ENCODE measurements at regions not wholly inside any gene's neighbourhood (a gene's known extent, or its start where the extent isn't known, plus 50 kb on each side); places are given as distances from the start of the nearest gene placed in this dataset.
A peak's percentile ranks its signal among the peaks of the same experiment; 100 is the strongest.
"Not testable (repeated sequence)": the region's sequence is repeated elsewhere in the genome, so short reads cannot be mapped to it uniquely, and the experiment has no call there.

DNA sequence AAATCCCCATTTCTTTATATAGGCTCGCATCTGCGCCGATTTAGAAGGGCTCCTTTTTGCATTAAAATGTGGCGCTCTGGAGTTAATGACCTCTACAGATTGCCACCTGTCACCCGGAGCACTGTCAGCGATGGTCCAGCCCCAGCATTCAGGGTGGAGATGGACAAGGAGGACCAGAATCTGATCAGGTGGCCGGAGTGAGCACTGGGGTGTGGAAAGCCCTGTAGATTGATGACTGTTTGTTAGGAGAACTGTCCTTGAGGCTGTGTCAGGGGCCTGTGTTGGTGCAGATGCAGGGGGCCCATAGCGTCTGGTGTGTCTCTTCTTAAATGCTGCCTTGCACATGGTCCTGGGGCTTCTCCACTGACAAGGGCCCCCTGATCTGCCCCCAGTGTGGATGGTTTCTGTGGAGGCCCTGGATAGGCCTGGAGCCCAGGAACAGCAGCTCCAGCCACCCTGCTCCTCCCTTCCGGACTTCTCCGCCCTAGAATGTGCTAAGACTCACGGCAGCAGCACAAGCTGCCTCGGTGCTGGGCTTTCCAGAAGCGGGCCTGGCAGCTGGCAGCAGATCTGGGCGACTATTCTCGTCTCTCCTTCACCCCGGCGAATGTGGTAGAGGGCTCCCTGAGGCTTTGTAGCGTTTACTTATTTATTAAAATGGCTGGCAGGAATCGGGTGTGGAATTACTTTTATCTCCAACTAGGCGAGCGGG is 1333.3 kb downstream of the BRD1 start:
- no peak for DNase-seq (ENCODE audit: low spot score)

DNA sequence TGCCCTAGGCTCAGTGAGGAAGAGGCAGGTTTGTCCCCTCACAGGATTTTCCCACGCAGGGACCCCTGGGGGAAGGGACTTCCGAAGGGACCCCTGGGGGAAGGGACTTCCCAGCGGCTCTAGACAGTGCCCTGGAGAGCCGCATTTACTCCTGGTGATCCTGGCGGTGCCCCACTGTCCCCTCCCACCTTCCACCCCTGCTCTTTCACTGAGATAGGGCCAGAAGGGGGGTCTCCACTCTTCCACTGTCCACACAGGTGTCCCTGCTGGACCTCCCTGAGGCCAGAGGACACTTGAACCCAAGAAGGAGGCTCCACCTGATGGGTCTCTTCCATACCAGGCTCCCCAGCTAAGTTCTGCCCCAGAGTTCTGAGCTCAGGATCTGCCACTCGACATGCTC is 1333.9 kb downstream of the BRD1 start:
- DNase-seq (ENCODE audit: low spot score) = no peak

DNA sequence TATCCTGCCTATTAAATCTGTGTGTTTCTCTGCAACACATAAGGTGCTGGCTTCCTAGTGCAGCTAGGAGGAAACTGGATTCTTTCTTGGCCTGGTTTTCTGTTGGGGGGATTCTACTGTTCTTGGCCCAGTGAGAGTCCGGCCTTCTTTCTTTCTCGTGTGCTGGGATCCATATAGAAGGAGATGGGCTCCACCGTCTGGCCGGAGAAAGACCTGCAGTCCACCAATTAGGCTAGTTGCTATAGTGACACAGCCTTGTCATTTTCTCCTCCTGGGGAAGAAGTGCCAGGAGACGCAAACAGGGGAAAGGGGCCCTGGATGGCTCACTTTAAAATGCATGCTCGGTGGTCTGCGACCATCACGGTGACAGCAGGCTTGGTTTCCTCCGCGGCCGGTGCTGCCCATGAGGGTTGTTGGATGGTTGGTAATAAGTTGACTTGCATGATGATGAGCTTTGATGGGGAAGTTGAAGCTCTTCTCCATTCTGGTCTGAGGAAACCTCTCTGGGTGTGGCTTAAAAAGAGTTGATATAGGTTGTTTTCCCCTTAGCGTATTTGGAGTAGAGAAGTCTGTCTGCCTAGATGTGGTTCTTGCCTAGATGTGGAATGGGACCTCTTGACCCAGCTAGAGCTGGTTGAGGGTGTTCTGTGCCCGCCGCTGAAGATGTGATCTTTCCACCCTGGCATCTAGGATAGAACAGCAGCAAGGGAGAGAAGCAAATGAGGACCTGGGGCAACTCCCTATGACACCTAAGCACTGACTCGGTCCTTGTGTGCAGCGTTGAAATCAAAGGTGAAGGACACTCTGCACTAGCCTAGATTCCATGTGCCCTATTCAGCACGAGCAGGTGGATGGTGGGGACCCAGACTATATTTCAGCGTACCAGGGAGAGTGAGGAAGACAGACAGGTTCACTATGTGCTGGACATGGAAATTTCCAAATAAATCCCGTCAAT is 1335.0 kb downstream of the BRD1 start:
- peak; percentile 87 for DNase-seq (ENCODE audit: low spot score)

GRCh38 chr22:48491451-48491941 is 1336.2 kb downstream of the BRD1 start:
- DNase-seq (ENCODE audit: low spot score) = no peak

- DNase-seq (ENCODE audit: low spot score) = no peak
These were observed 1336.9 kb downstream of the BRD1 start for GRCh38 chr22:48490500-48491411.

- DNase-seq (ENCODE audit: low spot score) = no peak
These were observed 1337.8 kb downstream of the BRD1 start for GRCh38 chr22:48489551-48490499.

DNA sequence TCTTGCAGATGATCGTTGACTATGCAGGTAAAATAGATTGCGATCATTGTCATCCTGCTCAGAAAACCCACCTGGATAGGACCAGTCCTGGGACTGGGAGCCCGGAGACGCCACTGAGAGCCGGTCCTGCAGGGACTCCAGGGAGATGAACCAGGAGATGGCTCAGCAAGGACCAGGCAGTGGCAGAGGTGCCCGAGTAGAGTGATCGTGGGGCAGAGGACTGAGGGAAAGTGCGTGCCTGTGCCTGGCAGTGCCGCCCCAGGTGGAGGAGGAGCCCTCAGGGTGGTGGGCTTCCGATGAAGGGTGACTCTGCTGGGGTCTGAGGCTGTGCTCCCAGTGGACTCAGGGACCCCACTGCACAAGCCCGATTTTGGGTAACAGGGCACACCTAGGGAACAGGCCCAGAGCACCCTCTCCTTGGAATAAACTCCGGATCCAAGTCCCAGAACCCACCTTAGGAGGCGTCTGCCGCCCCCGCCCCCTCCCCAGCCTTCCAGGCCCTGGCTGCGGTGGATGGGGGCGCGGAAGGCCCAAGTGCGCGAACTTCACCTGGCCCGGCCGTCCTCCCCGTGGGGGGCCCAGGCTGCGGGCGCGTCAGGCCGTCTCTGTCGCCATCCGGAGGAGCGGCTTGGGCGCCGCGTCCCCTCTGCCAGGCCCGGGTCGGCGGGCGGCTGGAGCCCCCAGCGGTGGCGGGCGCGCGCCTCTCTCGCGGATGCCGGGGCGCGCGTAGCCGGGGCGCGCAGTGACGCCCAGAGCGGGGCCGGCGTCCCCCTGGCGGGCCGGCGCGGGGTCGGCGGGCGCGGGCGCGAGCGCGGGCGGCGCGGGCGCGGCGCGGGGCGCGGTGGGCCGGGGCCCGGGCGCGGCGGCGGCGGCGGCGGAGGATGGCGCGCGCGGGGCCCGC is 1338.8 kb downstream of the BRD1 start:
- DNase-seq (ENCODE audit: low spot score) = no peak

- DNase-seq (ENCODE audit: low spot score) = no peak
These were observed 1339.5 kb downstream of the BRD1 start for GRCh38 chr22:48488149-48488551.

GRCh38 chr22:48486558-48486957 is 1341.1 kb downstream of the BRD1 start:
- no peak for DNase-seq (ENCODE audit: low spot score)

DNA sequence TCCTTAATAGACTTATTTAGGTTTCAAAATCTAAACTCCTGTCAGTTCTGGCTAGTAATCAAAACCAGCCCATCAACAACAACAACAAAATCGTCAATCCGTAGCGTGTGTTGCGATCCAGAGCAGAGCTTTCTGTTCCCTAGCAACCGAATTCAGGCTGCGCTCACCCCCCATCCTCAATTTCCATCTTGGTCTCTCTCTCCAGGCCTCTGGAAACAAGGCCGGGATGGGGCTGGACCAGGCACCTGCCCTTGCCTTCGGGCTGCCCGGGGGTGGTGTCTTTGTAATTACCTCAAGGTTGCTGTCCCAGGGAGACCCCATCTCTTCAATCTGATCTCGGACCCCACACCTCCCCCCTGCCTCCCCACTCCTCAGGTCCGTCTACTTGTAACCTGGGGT is 1341.5 kb downstream of the BRD1 start:
- no peak for DNase-seq (ENCODE audit: low spot score)

- DNase-seq (ENCODE audit: low spot score) = no peak
These were observed 1342.2 kb downstream of the BRD1 start for GRCh38 chr22:48485149-48486133.

DNA sequence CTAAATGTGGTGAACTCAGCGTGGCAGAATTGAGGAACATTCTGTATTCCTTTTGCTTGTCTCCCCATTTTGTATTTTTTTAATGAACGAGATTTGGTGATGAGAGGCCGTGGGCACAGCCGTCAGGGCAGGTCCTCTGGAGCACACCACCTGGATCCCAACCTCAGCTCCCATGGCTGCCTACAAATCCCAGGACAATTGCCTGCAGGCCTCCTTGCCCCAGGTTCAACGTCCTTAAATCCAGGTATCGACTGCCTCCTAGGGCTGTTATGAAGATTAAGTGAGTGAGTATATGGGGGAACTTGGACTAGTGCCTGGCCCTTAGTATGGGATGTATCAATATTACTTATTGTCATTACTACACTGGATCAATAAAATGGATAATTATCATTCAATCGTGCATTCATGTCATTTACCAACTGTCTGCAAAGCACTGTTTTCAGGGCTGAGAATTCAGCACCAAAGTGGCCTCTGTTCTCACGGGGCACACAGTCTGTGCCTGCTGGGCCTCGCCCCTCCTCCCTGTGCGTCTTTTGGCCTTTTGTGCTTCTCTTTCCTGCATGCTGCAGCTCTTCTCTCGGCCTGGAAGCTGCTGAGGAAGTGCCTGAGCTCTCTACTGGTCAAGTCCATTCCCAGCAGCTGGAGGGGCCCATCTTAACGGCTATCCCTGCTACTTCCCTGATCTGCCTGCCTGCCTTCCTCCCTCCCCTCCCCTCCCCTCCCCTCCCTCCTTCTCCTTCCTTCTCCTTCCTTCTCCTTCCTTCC is 1343.7 kb downstream of the BRD1 start:
- DNase-seq (ENCODE audit: low spot score) = no peak

DNA sequence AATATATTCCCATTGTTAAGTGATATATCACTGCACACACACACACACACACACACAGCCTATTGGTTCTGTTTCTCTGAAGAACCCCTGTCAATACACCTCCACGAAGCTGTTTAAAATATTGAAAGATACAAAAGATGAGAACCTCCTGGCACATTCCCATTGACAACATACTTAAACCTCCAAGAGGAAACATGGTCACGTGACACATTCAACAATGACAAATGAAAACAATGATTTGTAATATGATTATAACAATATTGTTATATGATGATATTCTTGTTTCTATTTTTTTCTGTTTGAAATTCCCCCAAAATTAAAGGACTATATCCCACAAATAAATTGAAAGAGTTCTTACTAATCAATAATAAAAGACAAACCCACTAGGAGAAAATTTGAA is 1344.9 kb downstream of the BRD1 start:
- DNase-seq (ENCODE audit: low spot score) = no peak

DNA sequence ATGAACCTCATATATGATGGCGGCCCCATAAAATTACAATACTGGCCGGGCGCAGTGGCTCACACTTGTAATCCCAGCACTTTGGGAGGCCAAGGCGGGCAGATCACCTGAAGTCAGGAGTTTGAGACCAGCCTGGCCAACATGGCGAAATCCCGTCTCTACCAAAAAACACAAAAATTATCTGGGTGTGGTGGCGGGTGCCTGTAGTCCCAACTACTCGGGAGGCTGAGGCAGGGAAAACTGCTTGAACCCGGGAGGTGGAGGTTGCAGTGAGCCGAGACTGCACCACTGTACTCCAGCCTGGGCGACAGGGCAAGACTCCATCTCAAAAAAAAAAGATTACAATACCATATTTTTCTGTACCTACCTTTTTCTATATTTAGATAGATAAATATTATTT is 1345.5 kb downstream of the BRD1 start:
- not testable (repeated sequence) for DNase-seq (ENCODE audit: low spot score)

DNA sequence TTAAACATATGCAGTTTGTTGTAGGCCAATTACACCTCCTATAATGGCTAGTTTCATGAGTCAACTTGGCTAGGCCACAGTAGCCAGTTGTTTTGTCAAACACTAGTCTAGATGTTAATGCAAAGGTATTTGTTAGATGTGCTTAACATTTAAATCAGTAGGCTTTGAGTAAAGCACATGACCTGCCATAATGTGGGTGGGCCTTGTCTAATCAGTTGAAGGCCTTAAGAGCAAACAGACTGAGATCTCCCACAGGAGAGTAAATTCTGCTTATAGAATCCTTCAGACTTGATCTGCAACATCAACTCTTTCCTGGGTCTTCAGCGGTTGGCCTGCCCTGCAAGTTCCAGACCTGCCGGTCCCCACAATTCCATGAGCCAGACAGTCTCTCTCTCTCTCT is 1345.9 kb downstream of the BRD1 start:
- no peak for DNase-seq (ENCODE audit: low spot score)

GRCh38 chr22:48478529-48479265 is 1349.0 kb downstream of the BRD1 start:
- no peak for DNase-seq (ENCODE audit: low spot score)

DNA sequence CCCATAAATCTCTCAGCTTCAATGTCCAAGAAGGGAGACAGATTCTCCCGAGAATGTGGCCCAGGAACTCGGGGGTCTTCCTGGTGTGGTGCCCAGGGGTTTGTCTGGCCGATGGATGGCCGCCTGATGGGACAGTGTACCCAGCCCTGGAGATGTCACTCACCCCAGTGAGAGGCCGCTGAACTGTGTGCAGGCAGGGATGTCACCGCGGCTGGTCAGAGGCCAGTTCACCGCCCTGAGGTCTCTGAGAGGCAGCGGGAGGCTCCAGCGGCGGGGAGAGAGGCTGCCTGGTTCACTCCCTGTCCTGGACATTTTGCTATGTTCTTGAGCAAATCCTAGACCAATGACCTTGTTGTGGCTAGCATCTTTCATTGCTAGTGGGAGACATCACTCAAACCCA is 1349.5 kb downstream of the BRD1 start:
- no peak for DNase-seq (ENCODE audit: low spot score)
